ENCODE measurements at regions not wholly inside any gene's neighbourhood (a gene's known extent, or its start where the extent isn't known, plus 50 kb on each side); places are given as distances from the start of the nearest gene placed in this dataset.
"Not testable (repeated sequence)": the region's sequence is repeated elsewhere in the genome, so short reads cannot be mapped to it uniquely, and the experiment has no call there.

- DNase-seq (ENCODE audit: low spot score) = peak; percentile 58
- peak; percentile 98 for ATAC-seq
Measured at GRCh38 chr1:221478050-221478949, 263.6 kb downstream of the DUSP10 start.

GRCh38 chr1:221487781-221488524, 253.9 kb downstream of the DUSP10 start:
- DNase-seq (ENCODE audit: low spot score) (no peak), ATAC-seq (no peak)

GRCh38 chr1:221488550-221488949, 253.3 kb downstream of the DUSP10 start:
- DNase-seq (ENCODE audit: low spot score) (no peak), ATAC-seq (no peak)

- ATAC-seq (no peak), DNase-seq (ENCODE audit: low spot score) (no peak)
Measured at GRCh38 chr1:221494670-221495069, 247.2 kb downstream of the DUSP10 start.

- ATAC-seq = peak; percentile 33
- no peak for DNase-seq (ENCODE audit: low spot score)
Measured at GRCh38 chr1:221497046-221497445, 244.8 kb downstream of the DUSP10 start.

DNA sequence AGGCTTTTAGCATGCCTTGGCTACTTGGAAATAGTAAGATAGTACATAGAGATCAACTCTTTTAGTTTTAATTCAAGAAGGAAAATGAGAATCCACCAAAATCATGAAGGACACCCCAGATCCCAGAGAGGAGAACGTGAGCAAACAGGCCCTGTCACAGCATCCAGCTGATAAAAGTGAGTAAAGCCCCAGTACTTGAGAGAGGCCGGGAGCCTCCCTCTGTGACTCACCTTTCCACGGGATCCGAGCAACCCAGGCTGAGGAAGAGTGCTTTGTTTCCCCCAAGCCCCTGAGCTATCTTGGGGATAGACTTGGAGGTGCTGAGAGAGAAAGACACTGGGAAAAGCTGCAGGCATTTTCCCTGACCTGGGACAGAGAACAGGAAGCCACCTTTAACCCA, 238.6 kb downstream of the DUSP10 start:
- no peak for DNase-seq (ENCODE audit: low spot score)

GRCh38 chr1:221509575-221510355, 232.1 kb downstream of the DUSP10 start:
- DNase-seq (ENCODE audit: low spot score) = no peak
- ATAC-seq = no peak

More for the DNA sequence above, 238.6 kb downstream of the DUSP10 start:
- ATAC-seq = no peak

DNA sequence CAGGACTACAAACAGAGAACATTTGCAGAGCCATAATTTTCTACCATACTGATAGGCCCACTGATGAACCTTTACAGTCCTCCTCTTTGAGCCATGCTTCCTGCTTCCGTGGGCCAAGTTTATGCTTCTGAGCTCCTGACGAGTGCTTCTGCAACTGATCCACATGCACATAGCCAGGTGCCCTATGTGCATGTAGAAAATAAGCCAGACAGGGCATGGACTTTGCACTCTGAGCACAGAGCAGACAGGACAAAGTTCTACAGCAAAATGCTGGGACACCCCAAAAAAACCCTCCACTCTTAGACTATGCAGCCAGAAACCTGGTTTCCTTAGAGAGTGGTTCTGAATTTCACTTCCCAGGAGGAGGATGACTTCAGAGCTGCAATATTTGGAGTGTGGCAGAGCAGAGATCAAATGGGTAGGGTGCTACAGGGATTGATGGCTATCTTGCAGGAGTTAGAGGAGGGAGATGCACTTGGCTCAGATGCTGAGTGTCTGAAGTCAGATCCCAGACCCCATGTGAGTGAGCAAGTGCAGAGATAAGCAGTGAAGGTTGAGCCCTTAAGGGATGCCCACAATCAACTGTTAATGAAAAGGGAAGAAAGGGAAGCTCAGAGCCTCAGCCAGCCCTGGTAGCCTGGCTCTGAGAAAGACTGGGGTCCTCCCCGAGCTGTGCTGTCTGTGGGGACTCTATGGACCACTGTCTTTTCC, 230.9 kb downstream of the DUSP10 start:
- peak; percentile 63 for ATAC-seq

GRCh38 chr1:221511797-221512196, 230.1 kb downstream of the DUSP10 start:
- ATAC-seq = no peak
- no peak for DNase-seq (ENCODE audit: low spot score)

More for the DNA sequence above, 230.9 kb downstream of the DUSP10 start:
- DNase-seq (ENCODE audit: low spot score) = no peak

GRCh38 chr1:221514806-221515205, 227.1 kb downstream of the DUSP10 start:
- ATAC-seq (no peak), DNase-seq (ENCODE audit: low spot score) (no peak)

DNA sequence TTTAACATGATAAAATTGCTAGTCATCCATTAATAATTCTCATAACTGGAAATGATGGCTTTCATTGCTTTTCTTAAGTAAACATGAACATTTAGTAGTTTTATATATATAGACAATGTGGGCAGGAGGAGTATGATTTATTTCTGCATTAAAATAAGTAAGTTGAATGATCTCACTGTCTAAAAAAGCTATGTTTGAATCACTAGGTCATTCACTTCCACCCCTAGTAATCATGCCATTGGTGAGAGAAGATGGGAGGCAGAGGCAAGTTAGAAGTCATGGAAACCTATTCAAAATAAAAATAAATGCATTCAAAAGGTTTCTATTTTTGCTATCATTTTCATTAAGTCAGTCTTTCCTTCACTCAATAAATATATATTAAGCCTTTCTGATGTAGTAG, 226.4 kb downstream of the DUSP10 start:
- ATAC-seq (no peak), DNase-seq (ENCODE audit: low spot score) (no peak)

DNA sequence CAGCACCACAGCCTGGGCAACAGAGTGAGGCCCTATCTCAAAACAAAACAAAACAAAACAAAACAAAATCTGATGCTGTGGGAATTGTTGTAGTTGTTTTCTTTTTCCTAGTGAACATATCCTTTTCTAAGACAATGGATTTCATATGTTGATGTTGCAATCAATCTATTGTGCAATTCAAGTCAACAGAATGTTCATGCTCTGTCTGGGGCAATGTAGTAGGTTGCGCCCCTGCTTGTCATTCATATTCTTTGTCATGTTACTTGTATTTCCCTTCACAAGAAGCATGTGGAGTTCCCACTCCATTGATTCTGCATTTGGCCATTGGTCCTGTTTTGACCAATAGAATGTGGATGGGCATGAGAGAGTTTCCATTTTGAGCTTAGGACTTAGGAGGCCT, 223.9 kb downstream of the DUSP10 start:
- no peak for ATAC-seq

GRCh38 chr1:221520250-221520649, 221.6 kb downstream of the DUSP10 start:
- DNase-seq (ENCODE audit: low spot score) (no peak), ATAC-seq (no peak)

More for the DNA sequence above, 223.9 kb downstream of the DUSP10 start:
- no peak for DNase-seq (ENCODE audit: low spot score)

DNA sequence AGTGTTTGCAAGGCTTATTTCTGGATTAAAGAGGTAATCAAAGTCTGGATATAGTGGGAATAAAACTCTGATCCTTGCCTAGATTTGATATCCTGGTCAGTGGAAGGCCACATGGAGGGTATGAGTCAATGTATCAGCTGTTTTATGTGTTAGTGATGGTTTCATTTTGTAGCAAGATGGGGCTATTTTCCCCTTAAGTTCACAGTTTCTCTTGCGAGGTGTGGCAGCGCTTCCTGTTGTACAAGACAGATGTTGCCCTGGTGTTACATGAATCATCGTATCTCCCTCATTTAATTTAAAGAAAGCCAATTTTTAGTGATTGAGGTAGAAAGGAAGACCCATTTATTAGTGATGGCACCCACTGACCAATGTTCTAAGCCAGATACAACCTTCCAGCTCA, 220.2 kb downstream of the DUSP10 start:
- ATAC-seq (no peak), DNase-seq (ENCODE audit: low spot score) (no peak)

DNA sequence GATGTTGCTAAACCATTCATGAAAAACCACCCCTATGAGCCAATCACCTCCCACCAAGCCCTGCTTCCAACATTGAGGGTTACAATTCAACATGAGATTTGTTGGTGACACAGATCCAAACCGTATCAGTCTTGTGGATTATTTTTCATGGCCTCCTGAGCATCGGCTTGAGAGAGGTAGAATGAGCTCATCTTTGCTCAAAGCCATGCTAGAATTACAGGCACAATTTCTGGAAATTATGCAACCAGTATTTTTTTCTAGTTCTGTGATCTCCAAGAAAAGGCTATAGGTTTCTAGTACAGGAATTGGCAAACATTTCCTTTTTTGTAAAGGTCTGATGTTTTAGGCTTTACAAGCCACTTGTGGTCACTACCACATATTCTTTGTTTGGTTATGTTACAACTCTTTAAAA, 219.4 kb downstream of the DUSP10 start:
- no peak for ATAC-seq
- no peak for DNase-seq (ENCODE audit: low spot score)

GRCh38 chr1:221525749-221526148, 216.1 kb downstream of the DUSP10 start:
- ATAC-seq (peak; percentile 65), DNase-seq (ENCODE audit: low spot score) (no peak)

- no peak for ATAC-seq
- DNase-seq (ENCODE audit: low spot score) = no peak
Measured at GRCh38 chr1:221527302-221527701, 214.6 kb downstream of the DUSP10 start.

DNA sequence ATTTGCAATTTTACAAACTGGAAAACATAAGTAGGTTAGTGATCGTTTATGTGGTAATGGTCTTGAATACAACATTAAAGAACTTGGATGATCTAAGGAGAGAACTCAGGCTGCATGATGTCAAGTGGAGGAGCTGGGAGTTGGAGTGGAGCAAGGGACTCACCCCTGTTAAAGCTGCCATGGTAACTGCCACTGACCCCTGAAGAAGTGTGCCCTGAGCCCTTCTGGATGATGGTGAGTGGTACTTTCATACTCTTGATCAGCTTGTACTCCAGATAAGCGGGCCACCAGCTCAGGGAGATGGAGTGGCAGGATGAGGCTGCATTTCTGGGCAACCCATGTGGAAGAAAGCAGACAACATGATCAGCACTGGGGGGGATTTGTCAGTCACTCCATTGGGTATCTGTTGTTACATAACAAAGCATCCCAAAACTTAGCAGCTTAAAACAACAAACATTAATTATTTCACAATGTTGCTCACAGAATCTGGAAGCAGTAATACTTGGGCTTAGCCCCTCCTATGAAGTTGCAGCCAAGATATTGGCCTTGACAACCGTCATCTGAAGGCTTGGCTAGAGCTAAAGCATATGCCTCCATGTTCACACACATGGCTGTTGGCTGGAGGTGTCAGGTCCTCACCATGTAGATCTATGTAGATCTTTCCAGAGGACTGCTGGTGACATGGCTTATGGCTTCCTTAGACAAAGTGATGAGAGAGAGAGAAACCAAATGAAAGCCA, 213.8 kb downstream of the DUSP10 start:
- no peak for ATAC-seq
- no peak for DNase-seq (ENCODE audit: low spot score)

DNA sequence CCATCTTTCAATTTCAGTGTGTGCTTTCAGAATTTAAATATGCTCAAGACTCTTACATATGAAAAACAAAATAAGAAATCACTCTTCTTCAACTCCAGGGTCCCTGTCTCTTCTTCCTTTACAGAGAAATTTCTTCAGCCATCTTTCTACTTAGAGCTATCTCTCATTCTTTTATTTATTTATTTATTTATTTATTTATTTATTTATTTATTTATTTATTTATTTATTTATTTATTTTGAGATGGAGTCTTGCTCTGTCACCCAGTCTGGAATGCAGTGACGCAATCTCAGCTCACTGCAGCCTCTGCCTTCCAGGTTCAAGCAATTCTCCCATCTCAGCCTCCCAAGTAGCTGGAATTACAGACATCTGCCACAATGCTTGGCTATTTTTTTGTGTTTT, 211.7 kb downstream of the DUSP10 start:
- ATAC-seq; DNase-seq (ENCODE audit: low spot score): not testable (repeated sequence)

GRCh38 chr1:221530791-221531190, 211.1 kb downstream of the DUSP10 start:
- DNase-seq (ENCODE audit: low spot score) (no peak), ATAC-seq (no peak)

All from left lobe of liver (tissue), 2 donors.